ENCODE measurements at regions not wholly inside any gene's neighbourhood (a gene's known extent, or its start where the extent isn't known, plus 50 kb on each side); places are given as distances from the start of the nearest gene placed in this dataset.

DNA sequence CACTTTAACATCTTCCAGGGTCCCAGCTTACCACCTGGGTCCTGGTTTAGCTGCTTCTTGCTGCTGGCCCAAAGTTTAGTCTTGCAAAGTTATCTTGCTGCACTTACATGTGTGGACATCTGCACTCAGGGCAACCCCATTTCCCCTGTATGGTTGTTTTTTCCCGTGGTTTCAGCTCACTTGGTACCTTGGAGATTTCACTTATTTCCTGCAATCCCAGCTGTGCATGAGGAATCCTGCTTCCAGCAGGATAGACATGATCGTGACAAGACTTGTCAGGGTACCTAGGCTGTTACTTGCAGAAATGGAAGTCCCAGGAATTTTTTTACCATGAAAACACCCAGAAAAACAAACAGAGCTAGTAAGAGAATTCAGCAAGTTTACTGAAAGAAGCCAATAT lies 95.9 kb upstream of the LEP start:
- DNase-seq = no peak

DNA sequence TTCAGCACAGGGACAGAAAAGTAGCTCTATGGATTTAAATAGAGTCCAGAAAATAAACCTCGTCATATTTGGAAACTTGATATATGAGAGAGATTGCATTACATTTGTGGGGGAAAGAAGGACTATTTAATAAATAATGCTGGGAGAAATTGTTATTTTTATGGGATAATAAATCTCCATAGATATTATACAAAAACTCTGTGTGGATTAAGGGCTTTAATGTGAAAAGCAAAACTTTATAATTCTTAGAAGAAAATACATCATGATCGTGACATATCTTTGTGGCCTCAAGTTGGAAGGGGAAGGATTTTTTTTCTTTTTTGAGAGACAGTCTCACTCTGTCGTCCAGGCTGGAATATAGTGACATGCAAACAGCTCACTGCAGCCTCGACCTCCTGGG lies 95.0 kb upstream of the LEP start:
- DNase-seq = no peak

DNA sequence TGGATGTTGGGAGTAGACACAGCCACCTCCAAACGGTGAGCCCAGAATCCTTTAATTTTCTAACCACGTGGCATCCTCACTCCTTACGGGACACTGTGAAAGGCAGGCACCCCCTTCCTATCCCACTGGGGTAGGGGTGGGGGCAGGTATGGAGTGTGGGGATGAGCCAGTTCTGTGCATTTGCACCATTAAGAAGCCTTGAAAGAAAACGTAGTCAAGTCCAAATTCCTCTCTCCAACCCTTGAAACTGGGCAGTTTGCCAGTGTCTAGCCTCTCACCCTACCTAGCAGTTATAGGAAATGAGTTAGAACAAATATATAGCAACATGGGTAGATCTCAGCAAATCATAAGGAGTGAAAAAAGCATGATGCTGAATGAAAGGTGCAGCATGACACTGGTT lies 92.4 kb upstream of the LEP start:
- DNase-seq = no peak

DNA sequence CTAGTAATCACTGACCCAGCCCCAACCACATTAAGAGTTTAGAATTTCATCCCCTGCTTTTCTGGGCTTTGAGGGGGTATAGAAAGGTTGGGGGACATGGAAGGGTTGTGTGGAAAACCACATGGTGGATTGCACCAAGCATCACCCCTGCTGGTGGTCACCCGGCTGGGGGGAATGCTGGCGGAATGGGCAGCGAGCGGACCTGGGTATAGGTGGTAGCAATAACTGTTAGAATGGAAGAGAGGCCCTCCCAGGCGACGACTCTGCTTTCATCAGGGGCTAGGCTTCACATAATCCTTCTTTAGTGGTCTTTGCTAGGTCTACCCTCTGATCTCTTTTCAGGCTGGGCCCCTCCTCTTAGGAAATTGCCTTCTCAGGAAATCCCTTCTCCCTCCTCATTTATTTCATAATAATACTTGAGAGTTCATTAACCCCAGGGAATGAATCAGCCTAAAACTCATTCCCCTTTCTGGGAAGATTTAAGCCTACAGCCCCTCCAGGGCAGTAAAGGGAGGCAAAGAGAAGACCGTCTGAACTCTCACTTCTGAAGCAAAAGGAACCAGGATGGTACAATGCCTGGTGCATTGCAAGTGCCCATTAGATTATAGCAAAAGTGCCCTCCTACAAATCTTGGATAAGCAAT lies 90.7 kb upstream of the LEP start:
- DNase-seq = no peak

DNA sequence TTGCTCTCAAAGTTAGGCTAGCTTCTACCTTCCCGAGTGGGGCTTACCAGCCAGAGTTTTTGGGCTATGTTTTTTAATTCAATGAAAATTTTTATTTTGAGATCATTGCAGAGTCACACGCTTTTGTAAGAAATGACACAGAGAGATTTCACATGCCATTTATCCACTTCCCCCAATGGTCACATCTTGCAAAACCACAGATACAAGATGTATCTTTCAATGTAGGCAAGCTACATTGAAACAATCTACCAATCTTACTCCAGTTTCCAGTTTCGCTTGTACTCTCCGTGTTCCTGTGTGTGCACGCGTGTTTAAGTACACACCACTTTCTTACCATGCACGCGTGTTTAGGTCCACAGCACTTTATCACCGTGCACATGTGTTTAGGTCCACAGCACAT lies 89.4 kb upstream of the LEP start:
- no peak for DNase-seq

DNA sequence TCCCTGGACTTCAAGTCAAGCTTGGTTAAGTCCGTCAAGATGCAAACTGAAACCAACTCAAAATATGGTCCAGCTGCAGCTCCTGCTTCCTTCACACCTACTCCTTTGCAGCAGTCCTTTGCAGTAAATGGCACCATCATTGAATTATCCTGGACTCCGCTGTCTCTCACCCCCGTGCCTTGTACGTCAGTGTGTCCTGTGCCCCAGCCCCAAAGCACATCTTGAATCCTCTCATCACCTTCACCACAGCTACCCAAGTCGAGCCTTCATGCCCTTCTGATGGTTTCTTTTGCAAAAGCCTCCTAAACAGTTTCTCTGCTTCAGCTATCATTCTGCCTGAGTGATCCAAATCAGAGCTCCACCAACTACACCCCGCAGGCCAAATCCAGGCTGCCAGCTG lies 88.4 kb upstream of the LEP start:
- DNase-seq = no peak

DNA sequence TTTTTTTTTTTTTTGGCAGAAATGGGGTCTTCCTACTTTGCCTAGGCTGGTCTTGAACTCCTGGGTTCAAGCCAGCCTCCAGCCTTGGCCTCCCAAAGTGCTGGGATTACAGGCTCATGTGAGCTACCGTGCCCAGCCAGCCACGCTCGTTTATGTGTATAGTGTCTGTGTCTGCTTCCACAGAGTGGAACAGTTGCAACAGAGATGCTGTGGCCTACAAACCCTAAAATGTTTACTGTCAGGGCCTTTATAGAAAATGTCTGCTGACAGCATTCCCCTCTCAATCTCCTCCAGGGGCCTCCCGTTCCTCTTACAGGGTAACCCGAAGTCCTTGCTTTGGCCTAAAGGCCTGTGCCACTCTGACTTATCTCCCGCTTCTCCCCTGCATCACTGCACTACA lies 87.6 kb upstream of the LEP start:
- no peak for DNase-seq

DNA sequence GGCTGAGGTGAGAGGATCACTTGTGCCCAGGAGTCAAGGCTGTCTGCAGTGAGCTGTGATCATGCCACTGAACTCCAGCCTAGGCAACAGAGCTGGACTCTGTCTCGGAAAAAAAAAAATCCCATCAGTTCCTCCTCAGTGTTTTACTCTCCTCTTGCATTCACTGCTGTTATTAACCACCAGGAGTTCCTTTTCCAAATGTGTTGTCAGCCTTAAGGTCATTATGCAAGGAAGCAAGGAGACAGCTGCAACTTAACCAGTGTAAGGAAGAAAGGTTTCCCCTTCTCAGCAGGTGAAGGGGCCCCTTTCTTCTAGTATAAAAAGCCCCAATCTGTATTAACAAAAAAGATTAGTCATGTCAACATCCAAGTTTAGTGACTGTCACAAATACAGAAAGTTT lies 86.6 kb upstream of the LEP start:
- no peak for DNase-seq

DNA sequence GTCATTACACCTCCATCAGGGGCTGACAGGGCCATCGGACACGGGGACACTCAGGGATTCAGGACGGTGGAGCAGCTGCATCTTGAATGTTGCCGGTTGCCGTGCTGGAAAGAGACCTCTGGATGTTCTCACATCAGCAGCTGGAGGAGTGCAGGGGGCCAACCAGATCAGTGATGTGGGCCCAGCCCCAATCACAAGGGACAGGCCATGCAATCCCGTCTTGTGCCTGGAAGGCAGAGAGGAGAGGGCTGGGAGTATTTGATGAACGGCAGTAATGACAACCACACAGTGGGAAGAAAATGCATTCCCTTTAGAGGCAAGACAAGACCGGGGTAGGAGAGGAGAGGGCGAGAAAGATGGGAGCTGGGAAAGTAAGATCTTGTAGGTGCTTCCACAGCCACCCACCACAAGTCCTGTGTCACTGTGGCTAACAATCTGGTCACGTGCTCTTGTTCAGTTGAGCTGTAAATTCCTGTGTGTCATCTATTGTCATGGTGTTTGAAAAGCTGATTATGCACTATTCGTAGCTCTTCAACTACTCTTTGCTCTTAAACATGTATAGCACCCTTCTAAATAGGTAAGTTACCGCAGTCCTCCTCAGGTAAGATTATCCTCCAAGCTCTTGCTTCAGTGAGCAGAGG lies 85.9 kb upstream of the LEP start:
- DNase-seq = no peak

DNA sequence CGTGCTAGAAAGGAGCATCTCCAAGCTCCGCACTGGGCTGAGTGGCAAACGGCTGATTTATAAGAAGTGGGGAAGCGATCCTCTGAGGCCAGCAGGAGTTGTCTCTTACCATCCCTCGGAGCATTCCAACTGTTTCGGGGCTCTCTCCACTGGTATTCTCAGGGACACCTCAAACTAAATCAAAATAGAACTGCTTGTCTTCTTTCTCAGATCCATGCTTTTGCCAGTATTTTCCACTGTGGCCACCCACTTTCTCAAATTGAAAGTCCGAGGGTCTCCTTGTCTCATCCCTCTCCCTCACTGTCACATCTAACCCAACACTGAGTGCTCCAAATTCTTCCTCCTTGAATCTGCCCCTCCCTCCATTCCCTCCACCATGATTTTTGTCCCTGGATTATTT lies 83.2 kb upstream of the LEP start:
- no peak for DNase-seq

DNA sequence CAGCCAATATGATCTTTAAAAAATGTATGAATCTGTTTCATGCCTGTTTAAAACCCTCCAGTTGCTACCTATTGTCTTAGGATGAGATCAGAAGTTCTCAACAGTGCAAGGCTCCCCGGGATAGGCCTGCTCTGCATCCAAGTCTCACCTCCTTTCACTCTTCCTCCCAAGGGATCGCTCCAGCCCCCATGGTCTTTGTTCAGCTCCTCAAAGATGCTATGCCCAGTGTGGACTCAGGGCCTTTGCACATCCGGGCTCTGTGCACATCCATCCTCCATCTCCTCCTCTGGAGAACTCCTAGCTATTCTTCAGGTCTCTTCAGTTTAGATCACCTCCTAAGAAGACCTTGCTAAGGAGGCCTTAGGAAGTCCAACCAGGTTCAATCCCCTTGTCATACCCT lies 82.7 kb upstream of the LEP start:
- DNase-seq = no peak

DNA sequence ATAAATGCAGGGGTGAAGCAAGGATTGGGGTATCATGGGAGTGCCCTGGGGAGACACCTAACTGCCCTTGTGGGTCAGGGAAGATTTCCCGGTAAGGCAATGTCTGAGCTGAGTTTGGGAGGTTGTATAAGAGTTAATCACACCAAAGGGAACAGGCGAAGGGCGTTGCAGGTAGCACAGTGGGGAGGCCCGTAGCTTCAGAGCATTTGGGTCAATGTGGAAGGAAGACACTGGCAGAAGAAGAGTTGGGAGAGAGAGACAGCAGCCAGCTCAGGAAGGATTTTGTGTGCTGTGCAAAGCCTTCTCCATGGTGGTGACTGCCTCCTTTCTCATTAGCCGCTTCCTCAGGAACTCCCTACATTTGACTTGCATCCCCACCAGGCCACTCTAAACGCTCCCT lies 80.8 kb upstream of the LEP start:
- DNase-seq = no peak

DNA sequence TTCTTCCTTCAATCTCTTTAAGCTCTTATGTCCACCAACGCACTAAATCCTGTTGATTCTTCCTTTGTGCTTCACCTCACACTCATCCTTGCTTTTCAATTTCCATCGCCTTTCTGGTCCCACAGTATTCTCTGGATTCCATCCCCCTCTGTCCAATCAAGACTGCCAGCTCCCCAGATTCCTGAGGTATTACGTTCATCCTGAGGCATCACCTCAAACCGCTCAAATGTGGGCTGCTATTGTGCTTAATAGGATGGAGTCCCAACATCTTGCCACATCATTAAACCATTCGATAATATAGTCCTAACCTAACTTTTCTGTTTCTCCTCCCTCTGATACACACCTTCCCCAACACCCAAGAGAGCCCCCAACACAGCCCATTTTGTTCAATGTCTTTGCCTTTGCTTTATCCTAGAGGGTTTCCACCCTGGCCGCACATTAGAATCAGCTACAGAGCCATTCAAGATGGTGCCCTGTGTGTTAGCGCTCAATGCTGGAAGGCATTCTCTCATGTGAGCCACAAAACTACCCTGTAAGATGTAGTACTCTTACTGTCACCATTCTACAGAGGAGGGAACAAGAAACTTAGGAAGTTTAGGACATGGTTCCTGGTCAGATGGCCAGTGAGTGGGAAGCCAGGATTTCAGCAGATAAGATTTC lies 79.5 kb upstream of the LEP start:
- DNase-seq = no peak

DNA sequence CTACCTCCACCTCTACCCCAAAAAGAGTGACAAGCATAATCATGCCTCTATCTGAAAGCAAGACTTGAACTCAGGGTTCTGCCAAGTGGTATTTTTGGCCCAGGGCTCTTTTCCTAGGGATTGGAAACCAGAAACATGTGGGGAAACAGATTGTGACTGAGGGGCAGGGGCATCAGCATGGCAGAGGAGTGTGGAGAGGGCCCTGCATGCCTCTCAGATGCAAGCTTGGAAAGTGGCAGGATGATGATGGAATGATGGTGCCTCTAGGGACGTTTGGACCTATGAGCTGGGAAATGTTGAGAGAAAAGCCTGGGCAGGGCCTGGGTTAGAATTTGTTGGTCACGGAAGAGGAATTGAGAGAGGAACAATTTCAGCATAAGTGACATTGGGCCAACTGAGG lies 78.4 kb upstream of the LEP start:
- no peak for DNase-seq

DNA sequence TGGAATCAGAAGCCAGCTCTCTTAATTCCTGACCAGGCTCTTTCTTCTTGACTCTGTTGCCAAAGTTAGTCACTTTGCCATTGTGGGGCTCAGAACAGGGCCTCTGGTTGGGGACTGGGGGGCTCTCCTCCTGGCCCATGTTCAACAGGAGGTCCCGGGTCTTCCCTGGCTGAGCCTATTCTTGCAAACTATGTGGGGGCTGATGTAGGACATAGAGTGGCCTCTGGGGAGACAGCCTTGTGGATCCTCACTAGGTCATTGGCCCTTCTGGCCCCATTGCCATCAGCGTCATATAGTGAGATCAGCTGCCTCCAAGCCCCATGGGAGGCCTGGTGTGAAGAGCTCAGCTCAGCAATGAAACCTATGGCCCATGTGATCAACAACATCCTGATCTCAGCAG lies 77.6 kb upstream of the LEP start:
- DNase-seq = no peak

DNA sequence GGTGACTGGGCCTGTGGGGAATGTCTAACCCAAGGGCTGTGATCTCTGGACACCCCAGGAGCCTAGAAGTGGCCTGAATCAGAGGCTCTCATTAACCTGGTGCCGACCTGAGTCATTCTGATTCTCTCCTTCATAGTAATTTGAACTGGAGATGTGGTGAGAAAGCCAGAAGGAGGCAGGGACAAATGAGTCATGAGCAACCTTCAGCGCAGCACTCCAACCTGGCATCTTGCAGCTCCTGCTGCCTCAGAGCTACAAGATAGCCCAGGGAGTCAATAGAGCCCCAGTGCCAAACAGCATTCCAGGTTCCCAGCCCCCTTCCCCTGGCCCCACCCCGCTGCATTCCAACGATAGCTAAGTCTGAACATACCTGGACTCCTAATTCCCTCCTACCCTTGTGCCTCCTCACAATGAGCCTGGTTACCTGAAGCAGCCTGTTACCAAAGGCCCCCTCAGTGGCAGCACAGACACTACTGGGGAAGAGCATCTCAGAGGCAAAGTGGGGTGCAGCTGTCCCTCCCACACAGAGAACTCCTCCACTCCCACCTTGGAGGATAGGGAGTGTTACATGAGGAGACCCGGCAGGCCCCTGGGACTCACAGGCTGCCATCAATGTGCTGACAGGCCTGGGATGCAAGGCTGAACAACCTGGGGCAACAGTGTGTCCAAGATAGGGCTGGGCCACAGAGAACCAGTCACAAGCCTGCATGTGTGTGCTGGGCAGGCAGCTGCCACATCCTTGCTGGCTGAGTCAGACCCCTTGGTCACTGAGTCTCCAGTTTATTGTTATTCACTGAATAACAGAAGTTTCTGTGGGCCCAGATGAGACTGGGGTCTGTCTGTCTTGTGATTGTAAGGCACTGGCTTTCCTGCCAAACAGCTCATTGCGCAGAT lies 76.8 kb upstream of the LEP start:
- no peak for DNase-seq

DNA sequence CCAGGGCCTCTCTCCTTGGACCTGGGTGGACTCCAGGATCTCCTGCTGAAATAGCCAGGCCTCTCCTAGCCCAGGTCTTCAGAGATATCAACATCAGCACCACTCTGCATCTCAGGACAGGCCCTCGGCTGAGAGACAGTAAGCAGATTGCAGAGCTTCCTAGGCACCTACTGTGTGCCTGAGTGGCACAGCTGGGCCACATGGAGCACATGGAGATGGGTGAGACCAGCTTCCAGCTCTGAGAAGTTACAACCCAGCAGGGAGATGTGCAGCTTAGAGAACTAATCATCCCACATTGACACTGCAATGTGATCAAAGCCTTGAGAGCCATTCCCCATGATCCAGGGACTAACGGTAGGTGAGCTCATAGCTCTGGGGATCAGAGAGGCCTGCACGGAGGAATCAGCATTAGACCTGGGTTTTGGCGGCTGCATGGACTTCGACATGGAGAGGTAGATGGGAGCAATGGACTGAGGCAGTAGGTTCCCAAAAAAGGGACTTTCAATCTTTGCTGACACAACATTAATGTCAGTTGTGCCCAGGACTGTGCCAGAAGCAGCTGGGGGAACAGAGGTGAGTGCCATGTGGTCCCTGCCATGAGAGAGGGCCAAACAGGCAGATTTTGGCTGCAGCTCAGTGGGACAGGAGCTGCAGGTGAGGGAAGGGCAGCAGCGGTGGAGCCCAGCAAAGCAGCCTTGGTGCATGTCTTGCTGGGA lies 76.0 kb upstream of the LEP start:
- DNase-seq = no peak

DNA sequence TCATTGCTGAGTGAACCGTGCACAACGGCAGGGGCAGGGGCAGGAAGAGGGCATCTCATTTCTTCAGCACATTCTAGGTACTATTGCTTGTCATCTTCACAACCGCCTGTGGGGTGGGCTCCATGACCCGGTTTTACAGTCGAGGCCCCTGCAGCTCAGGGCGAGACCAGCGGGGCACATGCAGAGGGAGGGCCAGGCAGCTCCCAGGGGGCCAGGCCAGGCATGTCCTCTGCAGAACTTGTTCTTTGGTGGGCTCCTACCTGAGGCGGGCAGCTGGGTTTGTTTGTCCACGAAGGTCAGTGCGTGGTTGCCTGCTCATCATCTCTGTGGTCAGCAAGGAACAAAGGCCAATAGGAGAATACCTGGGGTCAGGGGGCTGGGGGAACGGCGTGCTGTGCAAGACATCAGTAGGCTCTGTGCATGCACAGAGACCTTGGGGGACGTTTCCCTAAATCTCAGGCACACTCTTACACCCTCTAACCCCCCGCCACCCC lies 75.1 kb upstream of the LEP start:
- no peak for DNase-seq

DNA sequence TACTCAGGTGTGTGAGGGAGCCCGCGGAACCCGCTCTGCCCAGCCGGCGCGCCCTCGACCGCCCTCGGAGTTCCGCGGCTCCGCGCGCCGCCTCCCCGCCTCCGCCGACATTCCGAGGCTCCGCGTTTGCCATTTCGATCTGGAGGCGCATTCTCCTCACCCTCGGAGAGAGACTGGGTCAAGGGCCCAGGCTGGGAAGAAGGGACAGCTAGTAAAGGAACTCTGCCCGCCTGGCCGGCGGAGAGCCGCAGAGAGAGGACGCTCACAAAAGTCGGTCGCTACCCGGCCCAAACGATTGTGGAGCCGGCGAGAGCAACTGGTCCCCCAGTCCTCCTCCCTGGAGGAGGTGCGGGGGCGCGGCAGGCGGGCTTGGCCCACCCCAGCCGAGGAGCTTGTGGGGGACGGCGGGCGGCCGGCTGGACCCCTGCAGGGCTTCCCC lies 74.5 kb upstream of the LEP start:
- no peak for DNase-seq

DNA sequence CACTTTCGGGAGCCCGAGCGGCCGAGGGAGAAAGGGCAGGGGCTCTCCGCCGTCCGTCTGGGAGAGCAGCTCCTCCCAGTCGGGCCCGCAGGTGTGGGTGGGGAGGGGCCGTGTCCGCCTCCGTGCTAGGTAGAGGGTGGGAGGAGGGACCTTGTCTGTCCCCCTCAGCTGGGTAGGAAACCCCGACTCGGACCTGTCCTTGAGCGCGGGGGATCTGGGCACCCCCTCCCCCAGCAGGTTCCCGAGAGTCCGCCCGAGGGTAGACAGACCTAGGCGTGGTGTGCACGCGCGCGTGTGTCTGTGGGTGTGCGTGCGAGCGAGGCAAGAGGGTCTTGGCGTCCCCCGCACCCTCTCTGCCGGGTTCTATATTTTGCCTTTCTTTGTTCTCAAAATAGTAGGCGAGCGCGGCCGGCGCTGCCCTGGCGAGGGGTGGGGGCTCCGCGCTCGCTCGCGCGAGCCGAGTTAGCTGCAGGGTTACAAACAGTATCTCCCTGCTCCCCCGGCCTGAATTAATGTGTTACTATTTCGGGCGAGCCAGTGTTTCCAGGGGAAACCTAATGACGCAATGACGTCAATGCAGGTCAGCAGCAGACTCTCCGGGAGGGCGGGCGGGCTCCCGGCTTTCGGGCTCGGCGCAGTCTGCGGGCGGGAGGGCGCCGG lies 73.9 kb upstream of the LEP start:
- peak; percentile 55 for DNase-seq

DNA sequence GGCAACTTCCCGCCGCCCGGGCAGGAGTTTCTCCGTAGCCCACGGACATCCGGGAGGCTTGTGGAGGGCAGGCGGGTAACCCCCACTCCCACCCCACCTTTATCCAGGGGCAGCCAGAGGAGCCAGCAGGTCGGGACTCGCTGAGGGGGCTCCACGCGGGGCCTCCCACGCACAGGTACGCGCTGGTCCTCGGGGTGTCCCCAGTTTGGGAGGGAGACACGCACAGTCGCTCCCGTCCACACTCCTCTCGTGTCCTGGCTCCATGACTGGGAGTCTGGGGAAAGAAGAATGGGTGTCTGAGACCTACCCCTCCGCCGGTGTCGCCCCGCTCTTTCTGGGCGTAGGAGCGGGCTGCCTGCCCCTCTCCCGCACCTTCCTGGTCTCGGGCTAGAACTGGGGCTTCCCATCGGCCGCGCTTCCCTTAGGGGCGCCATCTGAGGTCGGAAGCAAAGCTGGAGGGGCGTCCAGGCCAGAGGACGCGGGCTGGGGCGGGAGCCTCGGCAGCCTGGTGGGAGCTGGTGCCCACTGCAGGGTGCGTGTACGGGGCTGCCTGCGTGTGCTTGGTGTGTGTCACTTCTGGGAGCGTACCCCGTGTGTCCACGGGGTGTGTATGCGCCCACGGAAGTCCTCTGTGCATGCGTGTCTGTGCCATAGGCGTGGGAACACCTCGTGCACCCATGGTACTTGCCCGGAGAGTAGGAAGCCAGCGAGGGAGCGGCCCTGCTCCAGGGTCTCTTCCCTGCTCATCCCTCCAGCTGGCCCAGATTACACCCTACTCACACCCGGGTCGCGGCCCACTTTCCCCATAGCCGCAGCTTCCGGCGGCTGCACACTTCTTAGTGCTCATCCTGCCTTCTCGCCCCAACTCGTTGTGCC lies 73.0 kb upstream of the LEP start:
- DNase-seq = no peak
